COLO829 (cell line): ENCODE measurements at regions not wholly inside any gene's neighbourhood (a gene's known extent, or its start where the extent isn't known, plus 50 kb on each side); places are given as distances from the start of the nearest gene placed in this dataset.

Experiments used
- DNase-seq: peaks from one replicate; pipeline ENCODE4 v3.0.0; 2012; ENCODE audit warnings: low spot score

- DNase-seq: no peak
These were observed 153.8 kb downstream of the PHF2 start for GRCh38 chr9:93730217-93730616.
